Spleen (tissue), 7 donors: ENCODE measurements at regions not wholly inside any gene's neighbourhood (a gene's known extent, or its start where the extent isn't known, plus 50 kb on each side); places are given as distances from the start of the nearest gene placed in this dataset.

ENCODE experiments used
- POLR2AphosphoS5 ChIP-seq, 3 donors: sonication (generic); formaldehyde crosslinking; IDR thresholded peaks; one replicate each; pipeline ENCODE4 v1.5.1; 2017; ENCODE audit warnings: antibody characterized with exemption in 3 of 3
- TF ChIP-seq, protein P1 (sequence below), 11 experiments: fragments of 200-600 bp in 7 of 11; fragments of 450-650 bp in 4 of 11; sonication (generic) in 4 of 11; IDR thresholded peaks in 8 of 11; conservative IDR thresholded peaks in 3 of 11; 1 replicate in 7 of 11; 2 replicates in 4 of 11; pipeline versions ENCODE4 v1.4.0 to v1.8.0; 2016 to 2021; ENCODE audit warnings: antibody characterized with exemption in 11 of 11, inconsistent platforms in 4 of 11, mild to moderate bottlenecking in 1 of 11
- donor health status: DM: no; HTN: no; CAD: no; lungs with moderate emphysema.
- donor health status: DM: no; HTN: no; CAD: no.
- donor health status: DM: no; HTN: no; CAD: no.

- TF ChIP-seq, protein P1, sequence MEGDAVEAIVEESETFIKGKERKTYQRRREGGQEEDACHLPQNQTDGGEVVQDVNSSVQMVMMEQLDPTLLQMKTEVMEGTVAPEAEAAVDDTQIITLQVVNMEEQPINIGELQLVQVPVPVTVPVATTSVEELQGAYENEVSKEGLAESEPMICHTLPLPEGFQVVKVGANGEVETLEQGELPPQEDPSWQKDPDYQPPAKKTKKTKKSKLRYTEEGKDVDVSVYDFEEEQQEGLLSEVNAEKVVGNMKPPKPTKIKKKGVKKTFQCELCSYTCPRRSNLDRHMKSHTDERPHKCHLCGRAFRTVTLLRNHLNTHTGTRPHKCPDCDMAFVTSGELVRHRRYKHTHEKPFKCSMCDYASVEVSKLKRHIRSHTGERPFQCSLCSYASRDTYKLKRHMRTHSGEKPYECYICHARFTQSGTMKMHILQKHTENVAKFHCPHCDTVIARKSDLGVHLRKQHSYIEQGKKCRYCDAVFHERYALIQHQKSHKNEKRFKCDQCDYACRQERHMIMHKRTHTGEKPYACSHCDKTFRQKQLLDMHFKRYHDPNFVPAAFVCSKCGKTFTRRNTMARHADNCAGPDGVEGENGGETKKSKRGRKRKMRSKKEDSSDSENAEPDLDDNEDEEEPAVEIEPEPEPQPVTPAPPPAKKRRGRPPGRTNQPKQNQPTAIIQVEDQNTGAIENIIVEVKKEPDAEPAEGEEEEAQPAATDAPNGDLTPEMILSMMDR (IDR thresholded peaks at IDR 0.05 in 8 of 11, conservative IDR thresholded peaks at IDR 0.05 in 3 of 11) = no peak
- TF ChIP-seq POLR2AphosphoS5 (IDR thresholded peaks at IDR 0.05) = no peak
Observed at GRCh38 chr3:72213296-72214065, 428.5 kb upstream of the PROK2 start.
